WTC11 (cell line): ENCODE measurements at regions not wholly inside any gene's neighbourhood (a gene's known extent, or its start where the extent isn't known, plus 50 kb on each side); places are given as distances from the start of the nearest gene placed in this dataset.

ENCODE experiments used
- ATAC-seq: fragments of 200-7000 bp; cut with Tn5 transposase; 2 replicates; pipeline ENCODE4 v1.10.0; 2021; ENCODE audit warnings: mild to moderate bottlenecking, moderate library complexity
- CTCF ChIA-PET: fragments of 300-600 bp; sonication (Branson Sonifier 250); formaldehyde crosslinking; loops from one replicate; lab custom pipeline; 2021; ENCODE audit warnings: antibody characterized with exemption; lab: Charles Lee
- POLR2A ChIA-PET: fragments of 350-600 bp; sonication (Branson Sonifier 250); formaldehyde crosslinking; loops from one replicate; lab custom pipeline; 2021; ENCODE audit warnings: antibody characterized with exemption; lab: Charles Lee
- DNase-seq: peaks from one replicate; pipeline ENCODE4 v3.0.0; 2021; ENCODE audit warnings: low spot score
- H3K27ac Mint-ChIP-seq: 2 replicates; pipeline ENCODE4 v1.8.0; 2021; ENCODE audit warnings: mixed read lengths
- H3K27me3 Mint-ChIP-seq: 2 replicates; pipeline ENCODE4 v1.8.0; 2021; ENCODE audit warnings: low read depth, mild to moderate bottlenecking, moderate library complexity, mixed read lengths
- H3K36me3 Mint-ChIP-seq: 2 replicates; pipeline ENCODE4 v1.8.0; 2021; ENCODE audit warnings: mixed read lengths
- H3K4me1 Mint-ChIP-seq: 2 replicates; pipeline ENCODE4 v1.8.0; 2022; ENCODE audit warnings: mixed read lengths
- H3K4me3 Mint-ChIP-seq: 2 replicates; pipeline ENCODE4 v1.8.0; 2021; ENCODE audit warnings: mild to moderate bottlenecking, moderate library complexity, mixed read lengths
- H3K9me3 Mint-ChIP-seq: 2 replicates; pipeline ENCODE4 v1.8.0; 2021; ENCODE audit warnings: mixed read lengths
- ARID4B ChIP-seq: sonication (generic); formaldehyde crosslinking; IDR thresholded peaks from 2 replicates; pipeline ENCODE4 v1.8.0; 2023; ENCODE audit warnings: missing genetic modification reagents, mild to moderate bottlenecking, borderline replicate concordance
- ATF2 ChIP-seq: sonication (generic); formaldehyde crosslinking; IDR thresholded peaks from 2 replicates; pipeline ENCODE4 v1.8.1; 2022; ENCODE audit warnings: low read depth, missing genetic modification reagents, borderline replicate concordance
- CDX4 ChIP-seq: fragments of 250-450 bp; sonication (Bioruptor Pico); IDR thresholded peaks from 2 replicates; pipeline ENCODE4 v1.9.0; 2021; ENCODE audit warnings: moderate library complexity, mild to moderate bottlenecking, inconsistent platforms, borderline replicate concordance
- EMX1 ChIP-seq: fragments of 250-450 bp; sonication (Bioruptor Pico); IDR thresholded peaks from 2 replicates; pipeline ENCODE4 v1.8.0; 2021; ENCODE audit warnings: mild to moderate bottlenecking
- FOXP4 ChIP-seq: sonication (generic); formaldehyde crosslinking; IDR thresholded peaks from 2 replicates; pipeline ENCODE4 v1.8.0; 2022; ENCODE audit warnings: mild to moderate bottlenecking, missing genetic modification reagents
- GTF2I ChIP-seq: fragments of 250-450 bp; sonication (Bioruptor Pico); conservative IDR thresholded peaks from 2 replicates; pipeline ENCODE4 v1.4.0; 2021; ENCODE audit warnings: mild to moderate bottlenecking
- HMGXB4 ChIP-seq: sonication (generic); formaldehyde crosslinking; IDR thresholded peaks from 2 replicates; pipeline ENCODE4 v1.8.1; 2023; ENCODE audit warnings: mild to moderate bottlenecking, moderate library complexity, missing genetic modification reagents
- JUN ChIP-seq: sonication (generic); formaldehyde crosslinking; IDR thresholded peaks from 2 replicates; pipeline ENCODE4 v1.8.0; 2023; ENCODE audit warnings: mild to moderate bottlenecking, missing genetic modification reagents
- MXD4 ChIP-seq: fragments of 250-450 bp; sonication (Bioruptor Pico); IDR thresholded peaks from 2 replicates; pipeline ENCODE4 v1.8.0; 2021; ENCODE audit warnings: mild to moderate bottlenecking, moderate library complexity, borderline replicate concordance
- TEAD4 ChIP-seq: sonication (generic); formaldehyde crosslinking; IDR thresholded peaks from 2 replicates; pipeline ENCODE4 v1.8.0; 2022; ENCODE audit warnings: mild to moderate bottlenecking, missing genetic modification reagents
- TF ChIP-seq, protein P1 (sequence below): sonication (generic); formaldehyde crosslinking; IDR thresholded peaks from 2 replicates; pipeline ENCODE4 v1.8.1; 2022; ENCODE audit warnings: low read depth, mild to moderate bottlenecking, moderate library complexity, missing genetic modification reagents, borderline replicate concordance

DNA sequence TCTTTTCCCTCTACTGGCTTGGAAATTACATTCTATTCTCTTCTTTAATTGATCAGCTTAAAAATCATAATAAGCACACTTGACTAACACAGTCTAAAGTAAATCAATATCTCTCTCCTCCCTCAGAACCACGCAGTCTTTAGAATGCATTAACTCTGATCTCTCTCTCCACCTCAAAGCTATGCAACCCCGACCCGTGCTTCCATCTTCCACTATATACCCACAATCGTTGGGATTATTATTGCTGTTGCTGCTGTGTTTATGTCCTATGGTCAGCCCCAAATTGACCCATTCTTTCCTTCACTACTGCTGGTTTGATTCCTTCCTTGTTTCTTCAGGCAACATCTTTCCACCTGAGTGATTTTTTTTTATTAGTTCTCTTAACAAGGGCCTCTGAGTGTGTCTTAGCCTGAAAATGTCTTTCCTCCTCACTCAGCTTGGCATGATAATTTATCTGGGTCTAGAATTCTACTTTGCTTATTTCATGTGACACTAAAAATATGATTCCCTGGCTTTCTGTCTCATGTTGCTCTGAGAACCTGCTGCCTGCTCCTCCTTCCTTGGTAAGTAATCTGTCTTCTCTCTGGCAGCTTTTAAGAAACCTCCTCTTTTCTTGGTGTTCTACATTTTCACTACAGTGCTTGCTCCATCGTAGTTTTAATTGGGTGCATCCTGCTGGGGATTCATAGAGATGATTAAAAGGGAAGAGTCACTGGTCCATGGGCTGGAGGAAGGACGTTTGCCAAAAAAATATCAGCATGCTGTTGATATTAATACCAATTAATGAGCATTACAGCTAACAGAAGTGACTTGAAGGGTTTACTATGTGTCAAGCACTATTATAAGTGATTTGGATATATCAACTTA, 472.2 kb downstream of the MATN1 start:
- CTCF ChIA-PET: interaction anchor here (1.5 kb wide), 1 partner anchor 129 kb away, joined by 4 read pairs; no protein-coding TSS in a partner anchor
- POLR2A ChIA-PET: no interaction called here
- ATAC-seq: no peak

More for the DNA sequence above, 472.2 kb downstream of the MATN1 start:
- TF ChIP-seq GTF2I: no peak
- TF ChIP-seq CDX4 (CRISPR knock-in tag): no peak
- no peak for TF ChIP-seq MXD4 (CRISPR knock-in tag)
- TF ChIP-seq ATF2 (CRISPR knock-in tag): no peak
- no peak for TF ChIP-seq ARID4B (CRISPR knock-in tag)
- TF ChIP-seq EMX1 (CRISPR knock-in tag): no peak
- no peak for TF ChIP-seq JUN
- no peak for TF ChIP-seq TEAD4 (CRISPR knock-in tag)
- TF ChIP-seq HMGXB4: no peak
- TF ChIP-seq FOXP4 (CRISPR knock-in tag): no peak
- TF ChIP-seq, protein P1, sequence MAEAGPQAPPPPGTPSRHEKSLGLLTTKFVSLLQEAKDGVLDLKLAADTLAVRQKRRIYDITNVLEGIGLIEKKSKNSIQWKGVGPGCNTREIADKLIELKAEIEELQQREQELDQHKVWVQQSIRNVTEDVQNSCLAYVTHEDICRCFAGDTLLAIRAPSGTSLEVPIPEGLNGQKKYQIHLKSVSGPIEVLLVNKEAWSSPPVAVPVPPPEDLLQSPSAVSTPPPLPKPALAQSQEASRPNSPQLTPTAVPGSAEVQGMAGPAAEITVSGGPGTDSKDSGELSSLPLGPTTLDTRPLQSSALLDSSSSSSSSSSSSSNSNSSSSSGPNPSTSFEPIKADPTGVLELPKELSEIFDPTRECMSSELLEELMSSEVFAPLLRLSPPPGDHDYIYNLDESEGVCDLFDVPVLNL (CRISPR knock-in tag): no peak
- Mint-ChIP-seq H3K4me1 (peaks cover 3% of the 10 kb centered on the region; the same call in 1 of the 2 replicates), H3K27ac (no peak overlapping the region), H3K9me3 (no peaks in the 10 kb centered on the region), H3K36me3 (no peaks in the 10 kb centered on the region), H3K4me3 (no peak overlapping the region), H3K27me3 (no peaks in the 10 kb centered on the region)
- no peak for DNase-seq
